ENCODE measurements at regions not wholly inside any gene's neighbourhood (a gene's known extent, or its start where the extent isn't known, plus 50 kb on each side); places are given as distances from the start of the nearest gene placed in this dataset.
"Not testable (repeated sequence)": the region's sequence is repeated elsewhere in the genome, so short reads cannot be mapped to it uniquely, and the experiment has no call there.

- WGBS, 2 experiments = 92 to 93% methylated on average over 20 of the region's 20 CpGs
- H3K4me1 ChIP-seq (ENCODE audit: control insufficient read depth, insufficient read depth, low read length) = peaks cover 11% of the 10 kb centered on the region
- H3K9me3 ChIP-seq (ENCODE audit: control insufficient read depth, low read length); H3K36me3 ChIP-seq (ENCODE audit: control insufficient read depth, insufficient read depth, low read length); H3K27ac ChIP-seq (ENCODE audit: insufficient read depth, low read depth, low read length, poor library complexity, severe bottlenecking); H3K27me3 ChIP-seq (ENCODE audit: control insufficient read depth, insufficient read depth, low read length, poor library complexity, severe bottlenecking); H3K4me3 ChIP-seq (ENCODE audit: insufficient read depth, low read depth, low read length): not testable (repeated sequence)
Observed at GRCh38 chr20:47977017-47977788, 191.9 kb upstream of the SULF2 start.

DNA sequence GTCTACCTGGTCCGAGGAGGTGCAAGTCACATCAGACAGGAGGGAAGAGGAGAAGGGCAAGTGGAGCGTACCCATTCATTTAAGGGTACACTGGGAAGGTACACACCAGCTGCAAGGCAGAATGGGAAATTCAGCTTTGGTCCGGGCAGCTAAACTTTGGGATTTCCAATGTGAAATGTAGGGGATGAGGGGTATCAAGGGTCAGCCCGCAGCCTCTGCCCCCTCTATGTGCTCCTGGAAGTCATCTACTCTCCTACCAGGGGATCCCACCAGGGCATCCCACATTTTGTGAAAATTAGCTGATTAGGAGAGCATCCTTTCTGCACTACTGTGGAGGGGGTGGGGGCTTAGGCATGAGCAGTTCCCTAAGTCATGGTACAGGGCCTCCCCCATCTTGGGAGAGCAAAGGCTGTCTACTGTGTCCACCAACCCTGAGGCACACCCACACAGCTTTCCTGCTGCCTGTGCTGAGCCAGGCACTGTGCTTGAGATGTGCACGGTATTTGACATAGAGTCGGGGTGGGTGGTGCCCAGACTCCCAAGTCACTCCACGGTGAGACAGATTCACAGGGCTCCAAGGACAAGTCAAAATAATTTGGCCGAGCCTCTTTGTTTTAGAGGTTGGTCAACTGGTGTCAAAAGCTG, 189.1 kb upstream of the SULF2 start:
- Histone ChIP-seq H3K27ac (ENCODE audit: insufficient read depth, low read depth, low read length, poor library complexity, severe bottlenecking) (no peak overlapping the region), H3K4me3 (ENCODE audit: insufficient read depth, low read depth, low read length) (no peak overlapping the region), H3K36me3 (ENCODE audit: control insufficient read depth, insufficient read depth, low read length) (no peaks in the 10 kb centered on the region), H3K9me3 (ENCODE audit: control insufficient read depth, low read length) (no peaks in the 10 kb centered on the region), H3K27me3 (ENCODE audit: control insufficient read depth, insufficient read depth, low read length, poor library complexity, severe bottlenecking) (peaks cover 5% of the 10 kb centered on the region), H3K4me1 (ENCODE audit: control insufficient read depth, insufficient read depth, low read length) (peaks cover 17% of the 10 kb centered on the region)
- 92% methylated on average over 7 to 8 of the region's 8 CpGs for WGBS, 2 experiments

- Histone ChIP-seq H3K4me1 (ENCODE audit: control insufficient read depth, insufficient read depth, low read length) (peaks cover 10% of the 10 kb centered on the region), H3K4me3 (ENCODE audit: insufficient read depth, low read depth, low read length) (no peak overlapping the region), H3K9me3 (ENCODE audit: control insufficient read depth, low read length) (no peaks in the 10 kb centered on the region), H3K27me3 (ENCODE audit: control insufficient read depth, insufficient read depth, low read length, poor library complexity, severe bottlenecking) (peaks cover 5% of the 10 kb centered on the region), H3K36me3 (ENCODE audit: control insufficient read depth, insufficient read depth, low read length) (no peaks in the 10 kb centered on the region), H3K27ac (ENCODE audit: insufficient read depth, low read depth, low read length, poor library complexity, severe bottlenecking) (no peak overlapping the region)
- WGBS, 2 experiments = 40 to 43% methylated on average over 25 of the region's 26 CpGs
Observed at GRCh38 chr20:47973519-47974233, 188.4 kb upstream of the SULF2 start.

DNA sequence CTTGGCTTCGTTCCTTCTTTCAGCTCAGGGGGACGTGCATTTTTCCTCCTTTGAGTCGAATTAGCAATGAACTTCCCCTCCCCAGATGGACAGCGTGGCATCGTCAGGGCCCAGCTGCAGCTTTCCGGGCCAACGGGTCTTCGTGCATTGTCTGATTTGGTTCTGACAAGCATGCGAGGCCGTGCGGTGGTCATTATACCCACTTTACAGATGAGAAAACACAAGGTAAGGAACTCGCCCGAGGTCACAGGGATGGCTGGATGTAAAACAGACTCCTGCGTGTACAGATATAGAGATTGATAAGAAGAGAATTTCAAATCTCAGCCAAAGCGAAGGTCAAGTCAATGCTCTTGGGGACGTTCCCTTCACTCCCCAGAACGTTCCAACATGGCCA, 187.6 kb upstream of the SULF2 start:
- WGBS, 2 experiments = 81 to 85% methylated on average over 17 of the region's 17 CpGs
- peaks cover 5% of the 10 kb centered on the region for H3K27me3 ChIP-seq (ENCODE audit: control insufficient read depth, insufficient read depth, low read length, poor library complexity, severe bottlenecking)
- H3K4me3 ChIP-seq (ENCODE audit: insufficient read depth, low read depth, low read length) = no peak overlapping the region
- peaks cover 10% of the 10 kb centered on the region for H3K4me1 ChIP-seq (ENCODE audit: control insufficient read depth, insufficient read depth, low read length)
- H3K9me3 ChIP-seq (ENCODE audit: control insufficient read depth, low read length) = no peaks in the 10 kb centered on the region
- H3K27ac ChIP-seq (ENCODE audit: insufficient read depth, low read depth, low read length, poor library complexity, severe bottlenecking) = no peak overlapping the region
- no peaks in the 10 kb centered on the region for H3K36me3 ChIP-seq (ENCODE audit: control insufficient read depth, insufficient read depth, low read length)

- not testable (repeated sequence) for H3K27me3 ChIP-seq (ENCODE audit: control insufficient read depth, insufficient read depth, low read length, poor library complexity, severe bottlenecking); H3K27ac ChIP-seq (ENCODE audit: insufficient read depth, low read depth, low read length, poor library complexity, severe bottlenecking); H3K9me3 ChIP-seq (ENCODE audit: control insufficient read depth, low read length); H3K4me3 ChIP-seq (ENCODE audit: insufficient read depth, low read depth, low read length); H3K36me3 ChIP-seq (ENCODE audit: control insufficient read depth, insufficient read depth, low read length)
- peaks cover 10% of the 10 kb centered on the region for H3K4me1 ChIP-seq (ENCODE audit: control insufficient read depth, insufficient read depth, low read length)
- WGBS, 2 experiments = 34 to 38% methylated on average over 26 of the region's 26 CpGs
Observed at GRCh38 chr20:47972297-47972915, 187.1 kb upstream of the SULF2 start.

DNA sequence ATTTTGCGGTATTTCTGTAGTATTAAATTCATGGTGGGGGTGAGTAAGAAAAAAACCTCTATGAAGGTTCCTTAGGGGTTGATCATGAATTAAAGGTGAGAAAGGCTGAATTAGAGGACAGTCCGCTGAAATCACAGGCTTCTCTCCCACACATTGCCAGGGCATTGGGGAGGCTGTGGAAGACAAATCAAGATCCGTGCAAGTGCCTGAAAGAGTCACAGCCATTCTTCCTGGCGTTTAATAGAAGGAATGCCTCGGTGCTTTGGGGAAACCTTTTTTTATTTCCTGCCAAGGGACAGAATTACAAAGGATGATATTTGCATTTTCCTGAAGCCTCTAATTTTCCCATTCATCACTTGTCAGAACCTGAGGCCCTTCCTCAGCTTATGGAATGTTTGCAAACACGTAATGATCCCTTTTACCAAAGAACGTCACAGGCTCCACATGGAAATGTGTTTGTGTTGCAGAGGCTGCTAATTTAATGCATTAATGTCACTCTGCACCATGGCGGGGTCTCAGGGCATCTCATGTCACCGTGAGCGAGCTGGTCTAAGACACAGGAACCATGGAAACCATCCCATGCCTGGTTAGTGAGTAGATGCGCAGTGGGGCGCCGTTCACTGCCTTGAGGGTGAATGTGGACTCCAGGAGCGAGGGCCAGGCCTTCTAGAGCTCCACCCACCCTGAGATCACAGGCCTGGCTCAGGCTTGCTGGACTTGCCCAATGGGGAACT, 185.9 kb upstream of the SULF2 start:
- WGBS, 2 experiments = 79% methylated on average over 14 of the region's 14 CpGs
- Histone ChIP-seq H3K4me3 (ENCODE audit: insufficient read depth, low read depth, low read length) (no peak overlapping the region), H3K36me3 (ENCODE audit: control insufficient read depth, insufficient read depth, low read length) (no peaks in the 10 kb centered on the region), H3K9me3 (ENCODE audit: control insufficient read depth, low read length) (no peaks in the 10 kb centered on the region), H3K4me1 (ENCODE audit: control insufficient read depth, insufficient read depth, low read length) (peaks cover 10% of the 10 kb centered on the region), H3K27ac (ENCODE audit: insufficient read depth, low read depth, low read length, poor library complexity, severe bottlenecking) (no peak overlapping the region), H3K27me3 (ENCODE audit: control insufficient read depth, insufficient read depth, low read length, poor library complexity, severe bottlenecking) (peaks cover 5% of the 10 kb centered on the region)

DNA sequence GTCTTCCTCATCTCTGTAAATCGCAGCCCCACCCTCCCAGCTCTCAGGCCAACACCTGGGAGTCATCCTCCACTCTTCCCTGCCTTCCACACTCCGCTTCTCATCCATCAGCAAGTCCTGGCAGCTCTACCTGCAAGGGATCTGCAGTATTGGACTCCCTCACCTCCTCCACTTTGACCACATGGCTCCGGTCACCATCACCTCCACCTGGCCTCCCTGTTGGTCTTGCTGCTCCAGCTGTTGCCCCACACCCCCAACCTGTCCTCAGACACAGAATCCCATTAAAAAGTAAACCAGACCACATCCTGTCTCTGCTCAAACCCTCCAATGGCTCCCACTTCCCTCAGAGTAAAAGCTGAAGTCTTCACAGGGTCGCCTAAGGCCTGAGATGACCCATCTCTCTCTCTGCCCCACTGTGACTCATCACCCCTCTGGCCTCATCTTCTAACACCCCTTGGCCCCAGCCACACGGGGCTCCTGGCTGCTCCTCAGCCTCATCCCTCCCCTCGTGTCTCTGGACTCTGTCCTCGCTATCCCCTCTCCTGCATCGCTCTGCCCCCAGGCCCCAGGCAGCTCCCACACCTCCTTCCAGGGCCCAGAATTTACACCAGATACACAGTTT, 185.1 kb upstream of the SULF2 start:
- peaks cover 10% of the 10 kb centered on the region for H3K4me1 ChIP-seq (ENCODE audit: control insufficient read depth, insufficient read depth, low read length)
- H3K27ac ChIP-seq (ENCODE audit: insufficient read depth, low read depth, low read length, poor library complexity, severe bottlenecking) = no peak overlapping the region
- peaks cover 5% of the 10 kb centered on the region for H3K27me3 ChIP-seq (ENCODE audit: control insufficient read depth, insufficient read depth, low read length, poor library complexity, severe bottlenecking)
- no peaks in the 10 kb centered on the region for H3K36me3 ChIP-seq (ENCODE audit: control insufficient read depth, insufficient read depth, low read length)
- no peaks in the 10 kb centered on the region for H3K9me3 ChIP-seq (ENCODE audit: control insufficient read depth, low read length)
- 84 to 85% methylated on average over 8 of the region's 8 CpGs for WGBS, 2 experiments
- H3K4me3 ChIP-seq (ENCODE audit: insufficient read depth, low read depth, low read length) = no peak overlapping the region

DNA sequence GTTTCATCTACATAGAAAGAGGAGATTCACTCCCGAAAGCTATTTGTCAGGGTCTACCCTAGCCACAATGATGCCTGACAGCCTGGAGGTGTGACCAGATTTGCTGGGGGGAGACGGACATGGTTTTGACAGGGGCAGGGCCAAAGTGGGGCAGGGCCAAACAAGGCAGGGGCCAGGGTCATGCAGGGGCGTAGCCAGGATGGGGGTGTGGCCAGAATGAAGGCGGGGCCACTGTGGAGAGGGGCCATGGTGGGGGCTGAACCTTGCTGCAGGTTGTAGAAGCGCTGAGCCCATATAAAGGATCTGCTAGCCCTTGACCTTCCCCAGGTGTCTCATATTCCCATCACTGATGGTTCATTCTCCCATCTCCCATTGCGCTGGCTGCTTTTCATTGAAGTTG, 184.1 kb upstream of the SULF2 start:
- 92 to 93% methylated on average over 6 of the region's 6 CpGs for WGBS, 2 experiments
- peaks cover 5% of the 10 kb centered on the region for H3K27me3 ChIP-seq (ENCODE audit: control insufficient read depth, insufficient read depth, low read length, poor library complexity, severe bottlenecking)

GRCh38 chr20:47968541-47969310, 183.4 kb upstream of the SULF2 start:
- Histone ChIP-seq H3K27me3 (ENCODE audit: control insufficient read depth, insufficient read depth, low read length, poor library complexity, severe bottlenecking) (peaks cover 5% of the 10 kb centered on the region), H3K4me3 (ENCODE audit: insufficient read depth, low read depth, low read length) (no peak overlapping the region), H3K36me3 (ENCODE audit: control insufficient read depth, insufficient read depth, low read length) (no peaks in the 10 kb centered on the region), H3K27ac (ENCODE audit: insufficient read depth, low read depth, low read length, poor library complexity, severe bottlenecking) (no peak overlapping the region), H3K9me3 (ENCODE audit: control insufficient read depth, low read length) (no peaks in the 10 kb centered on the region), H3K4me1 (ENCODE audit: control insufficient read depth, insufficient read depth, low read length) (peaks cover 10% of the 10 kb centered on the region)
- WGBS, 2 experiments = 94% methylated on average over 31 of the region's 31 CpGs

More for the DNA sequence above, 184.1 kb upstream of the SULF2 start:
- Histone ChIP-seq H3K4me1 (ENCODE audit: control insufficient read depth, insufficient read depth, low read length) (peaks cover 10% of the 10 kb centered on the region), H3K9me3 (ENCODE audit: control insufficient read depth, low read length) (no peaks in the 10 kb centered on the region), H3K27ac (ENCODE audit: insufficient read depth, low read depth, low read length, poor library complexity, severe bottlenecking) (no peak overlapping the region), H3K4me3 (ENCODE audit: insufficient read depth, low read depth, low read length) (no peak overlapping the region), H3K36me3 (ENCODE audit: control insufficient read depth, insufficient read depth, low read length) (no peaks in the 10 kb centered on the region)
